ENCODE measurements at regions not wholly inside any gene's neighbourhood (a gene's known extent, or its start where the extent isn't known, plus 50 kb on each side); places are given as distances from the start of the nearest gene placed in this dataset.

DNA sequence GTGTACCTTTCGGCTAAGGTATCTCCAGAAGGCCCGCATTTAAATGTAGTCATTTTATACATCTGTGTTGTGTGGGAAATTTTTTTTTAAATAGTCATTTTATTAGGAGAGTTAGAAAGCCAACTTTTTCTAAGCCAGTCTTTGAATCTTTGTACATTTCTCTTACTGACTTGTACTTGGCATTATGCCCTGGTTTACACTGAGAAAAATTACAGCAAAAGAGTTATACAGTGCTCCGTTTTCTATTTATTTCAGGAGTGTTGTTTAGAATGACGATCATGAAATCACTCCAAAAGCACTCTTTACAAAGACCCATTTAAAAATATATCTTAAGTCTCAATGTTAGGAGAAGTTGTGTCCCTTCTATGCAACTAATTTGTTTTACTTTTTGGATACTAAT, 91.8 kb downstream of the CYB561 start:
- Histone ChIP-seq H3K4me3 (ENCODE audit: severe bottlenecking) (no peak overlapping the region), H3K27me3 (ENCODE audit: insufficient read depth, poor library complexity, severe bottlenecking) (no peaks in the 10 kb centered on the region), H3K9me3 (ENCODE audit: severe bottlenecking) (peaks cover 2% of the 10 kb centered on the region), H3K36me3 (ENCODE audit: low read depth) (peaks cover 94% of the 10 kb centered on the region), H3K4me1 (ENCODE audit: insufficient read depth, poor library complexity, severe bottlenecking) (peaks cover 19% of the 10 kb centered on the region), H3K27ac (ENCODE audit: poor library complexity, severe bottlenecking) (no peak overlapping the region)
- ATAC-seq (ENCODE audit: low read depth) (no peak), DNase-seq (ENCODE audit: low spot score) (no peak)
- TF ChIP-seq, protein P1, sequence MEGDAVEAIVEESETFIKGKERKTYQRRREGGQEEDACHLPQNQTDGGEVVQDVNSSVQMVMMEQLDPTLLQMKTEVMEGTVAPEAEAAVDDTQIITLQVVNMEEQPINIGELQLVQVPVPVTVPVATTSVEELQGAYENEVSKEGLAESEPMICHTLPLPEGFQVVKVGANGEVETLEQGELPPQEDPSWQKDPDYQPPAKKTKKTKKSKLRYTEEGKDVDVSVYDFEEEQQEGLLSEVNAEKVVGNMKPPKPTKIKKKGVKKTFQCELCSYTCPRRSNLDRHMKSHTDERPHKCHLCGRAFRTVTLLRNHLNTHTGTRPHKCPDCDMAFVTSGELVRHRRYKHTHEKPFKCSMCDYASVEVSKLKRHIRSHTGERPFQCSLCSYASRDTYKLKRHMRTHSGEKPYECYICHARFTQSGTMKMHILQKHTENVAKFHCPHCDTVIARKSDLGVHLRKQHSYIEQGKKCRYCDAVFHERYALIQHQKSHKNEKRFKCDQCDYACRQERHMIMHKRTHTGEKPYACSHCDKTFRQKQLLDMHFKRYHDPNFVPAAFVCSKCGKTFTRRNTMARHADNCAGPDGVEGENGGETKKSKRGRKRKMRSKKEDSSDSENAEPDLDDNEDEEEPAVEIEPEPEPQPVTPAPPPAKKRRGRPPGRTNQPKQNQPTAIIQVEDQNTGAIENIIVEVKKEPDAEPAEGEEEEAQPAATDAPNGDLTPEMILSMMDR (IDR thresholded peaks at IDR 0.05; ENCODE audit: poor library complexity, severe bottlenecking) = no peak

DNA sequence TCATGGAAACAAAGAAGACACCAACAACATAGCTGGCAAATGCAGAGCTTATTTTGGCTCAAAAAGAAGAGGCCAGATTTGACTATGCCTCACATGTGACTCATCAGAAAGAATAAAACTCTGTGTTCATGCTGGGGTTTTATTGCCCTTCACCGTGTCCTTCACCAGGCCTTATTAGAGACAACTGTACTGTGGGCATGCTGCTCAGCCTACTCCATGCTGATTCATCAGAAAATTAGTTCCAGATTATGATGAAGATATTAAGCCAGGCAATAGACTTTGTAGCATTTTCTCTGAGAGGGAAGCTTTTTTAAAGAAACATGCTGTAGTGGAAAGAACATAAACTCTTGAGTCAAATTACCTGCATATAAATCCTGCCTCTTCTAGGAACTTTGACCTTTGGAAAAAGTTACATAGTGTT, 89.8 kb downstream of the CYB561 start:
- H3K9me3 ChIP-seq (ENCODE audit: severe bottlenecking) = peaks cover 2% of the 10 kb centered on the region
- H3K27me3 ChIP-seq (ENCODE audit: insufficient read depth, poor library complexity, severe bottlenecking) = no peaks in the 10 kb centered on the region
- H3K4me3 ChIP-seq (ENCODE audit: severe bottlenecking) = no peak overlapping the region
- H3K4me1 ChIP-seq (ENCODE audit: insufficient read depth, poor library complexity, severe bottlenecking) = peaks cover 19% of the 10 kb centered on the region
- peak; percentile 74; the same call in 2 of the 3 replicates for ATAC-seq (ENCODE audit: low read depth)
- TF ChIP-seq, protein P1 (IDR thresholded peaks at IDR 0.05; ENCODE audit: poor library complexity, severe bottlenecking) = no peak
- no peak for DNase-seq (ENCODE audit: low spot score)
- peak overlapping the region; percentile 54 for H3K27ac ChIP-seq (ENCODE audit: poor library complexity, severe bottlenecking)
- H3K36me3 ChIP-seq (ENCODE audit: low read depth) = peaks cover 94% of the 10 kb centered on the region

DNA sequence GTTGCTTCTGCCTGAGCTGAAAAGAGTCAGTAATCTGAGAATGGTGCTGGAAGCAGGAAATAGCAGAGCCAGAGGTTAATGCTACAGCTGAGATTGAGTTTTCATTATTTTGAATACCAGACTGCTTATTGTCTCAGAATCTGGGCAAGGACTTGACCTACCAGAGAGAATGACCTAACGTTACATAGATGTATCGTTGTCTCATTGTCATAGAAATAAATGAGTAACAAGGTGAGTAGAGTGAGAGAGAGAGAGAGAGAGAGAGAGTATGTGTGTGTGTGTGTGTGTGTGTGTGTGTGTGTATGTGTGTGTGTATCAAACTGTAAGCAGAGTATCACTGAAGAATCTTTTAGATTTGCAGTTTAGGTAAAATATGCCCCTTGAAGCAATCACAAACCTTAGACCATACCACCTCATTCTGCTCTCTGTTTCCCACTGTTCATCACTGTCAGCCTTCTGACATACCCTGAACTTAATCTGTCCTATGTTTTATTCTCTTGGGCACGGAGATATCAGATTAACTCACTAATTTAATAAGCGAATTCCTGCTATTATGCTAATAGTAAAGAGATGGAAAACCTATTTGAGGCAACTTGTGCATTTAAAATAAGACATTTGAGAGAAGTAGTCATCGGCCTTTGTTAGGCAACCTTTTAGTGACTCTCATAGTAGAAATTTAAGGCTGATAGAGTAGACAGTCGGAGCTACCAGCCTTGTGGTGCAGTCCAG, 87.8 kb downstream of the CYB561 start:
- DNase-seq (ENCODE audit: low spot score) = no peak
- Histone ChIP-seq H3K4me3 (ENCODE audit: severe bottlenecking) (no peak overlapping the region), H3K36me3 (ENCODE audit: low read depth) (peaks cover 85% of the 10 kb centered on the region), H3K4me1 (ENCODE audit: insufficient read depth, poor library complexity, severe bottlenecking) (peaks cover 19% of the 10 kb centered on the region), H3K27ac (ENCODE audit: poor library complexity, severe bottlenecking) (peak overlapping the region; percentile 54), H3K9me3 (ENCODE audit: severe bottlenecking) (peaks cover 2% of the 10 kb centered on the region), H3K27me3 (ENCODE audit: insufficient read depth, poor library complexity, severe bottlenecking) (no peaks in the 10 kb centered on the region)
- peak; percentile 57; the same call in 2 of the 3 replicates for ATAC-seq (ENCODE audit: low read depth)
- TF ChIP-seq, protein P1 (IDR thresholded peaks at IDR 0.05; ENCODE audit: poor library complexity, severe bottlenecking) = no peak

DNA sequence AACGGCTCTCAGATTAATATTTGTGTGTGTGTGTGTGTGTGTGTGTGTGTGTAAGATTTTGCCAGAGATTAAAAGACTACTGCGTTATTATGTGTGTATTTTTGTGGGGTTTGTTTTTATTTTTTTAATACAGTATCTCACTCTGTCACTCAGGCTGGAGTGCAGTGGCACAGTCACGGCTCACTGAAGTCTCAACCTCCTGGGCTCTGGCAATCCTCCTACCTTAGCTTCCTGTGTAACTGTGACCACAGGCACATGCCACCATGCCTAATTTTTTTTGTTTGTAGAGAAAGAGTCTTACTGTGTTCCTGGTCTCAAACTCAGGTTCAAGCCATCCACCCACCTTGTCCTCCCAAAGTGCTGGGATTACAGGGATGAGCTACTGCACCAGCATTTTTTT, 87.2 kb downstream of the CYB561 start:
- H3K4me3 ChIP-seq (ENCODE audit: severe bottlenecking) = no peak overlapping the region
- no peak for ATAC-seq (ENCODE audit: low read depth)
- no peak for DNase-seq (ENCODE audit: low spot score)
- H3K4me1 ChIP-seq (ENCODE audit: insufficient read depth, poor library complexity, severe bottlenecking) = peaks cover 19% of the 10 kb centered on the region
- H3K36me3 ChIP-seq (ENCODE audit: low read depth) = peaks cover 87% of the 10 kb centered on the region
- no peaks in the 10 kb centered on the region for H3K27me3 ChIP-seq (ENCODE audit: insufficient read depth, poor library complexity, severe bottlenecking)
- peaks cover 2% of the 10 kb centered on the region for H3K9me3 ChIP-seq (ENCODE audit: severe bottlenecking)
- no peak overlapping the region for H3K27ac ChIP-seq (ENCODE audit: poor library complexity, severe bottlenecking)
- TF ChIP-seq, protein P1 (IDR thresholded peaks at IDR 0.05; ENCODE audit: poor library complexity, severe bottlenecking) = no peak

DNA sequence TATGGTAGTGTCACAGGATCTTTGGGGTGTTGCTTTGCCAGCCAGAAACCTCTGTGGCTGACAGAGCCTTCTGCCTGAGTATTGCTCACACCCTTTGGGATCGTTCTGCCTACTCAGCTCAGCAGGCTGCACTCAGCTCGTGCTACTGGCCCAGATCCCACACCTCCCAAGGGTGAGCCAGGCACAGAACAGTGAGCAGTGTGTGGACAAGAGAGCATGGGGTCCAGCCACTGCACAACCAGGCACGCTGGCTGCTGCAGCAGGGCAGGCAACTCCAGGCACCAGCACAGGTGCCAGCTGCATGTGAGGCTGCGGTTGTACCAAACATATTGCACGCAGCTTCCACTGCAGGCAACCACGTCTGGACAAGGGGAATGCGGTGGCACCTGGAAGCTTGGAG, 84.9 kb downstream of the CYB561 start:
- H3K4me1 ChIP-seq (ENCODE audit: insufficient read depth, poor library complexity, severe bottlenecking) = peaks cover 11% of the 10 kb centered on the region
- H3K27ac ChIP-seq (ENCODE audit: poor library complexity, severe bottlenecking) = no peak overlapping the region
- no peaks in the 10 kb centered on the region for H3K9me3 ChIP-seq (ENCODE audit: severe bottlenecking)
- TF ChIP-seq, protein P1 (IDR thresholded peaks at IDR 0.05; ENCODE audit: poor library complexity, severe bottlenecking) = no peak
- H3K36me3 ChIP-seq (ENCODE audit: low read depth) = peaks cover 89% of the 10 kb centered on the region
- ATAC-seq (ENCODE audit: low read depth) (no peak), DNase-seq (ENCODE audit: low spot score) (no peak)
- H3K4me3 ChIP-seq (ENCODE audit: severe bottlenecking) = no peak overlapping the region
- no peaks in the 10 kb centered on the region for H3K27me3 ChIP-seq (ENCODE audit: insufficient read depth, poor library complexity, severe bottlenecking)
